ENCODE measurements at regions not wholly inside any gene's neighbourhood (a gene's known extent, or its start where the extent isn't known, plus 50 kb on each side); places are given as distances from the start of the nearest gene placed in this dataset.
A peak's percentile ranks its signal among the peaks of the same experiment; 100 is the strongest.

GRCh38 chr2:176685908-176686307, 416.7 kb downstream of the MTX2 start:
- Histone ChIP-seq H3K9me2 (replicated peaks; ENCODE audit: insufficient read depth) (no peaks in the 10 kb centered on the region), H3K79me2 (no peaks in the 10 kb centered on the region), H3K36me3 (replicated peaks; ENCODE audit: insufficient read depth, low read depth) (no peaks in the 10 kb centered on the region), H3K4me1 (ENCODE audit: insufficient read depth) (no peaks in the 10 kb centered on the region), H4K20me1 (ENCODE audit: insufficient read depth, poor library complexity, severe bottlenecking) (no peaks in the 10 kb centered on the region), H3K4me2 (no peak overlapping the region), H3K27me3 (no peaks in the 10 kb centered on the region), H3K4me3 (no peak overlapping the region), H3K9me3 (ENCODE audit: low read depth) (no peaks in the 10 kb centered on the region), H3K27ac (no peak overlapping the region), H2AFZ (no peak overlapping the region)
- WGBS (ENCODE audit: low lambda C conversion rate, missing lambda C conversion rate): 44% methylated on average over 3 of the region's 3 CpGs
- DNase-seq (ENCODE audit: low spot score): peak; percentile 48
- TF ChIP-seq EZH2phosphoT487 (IDR thresholded peaks at IDR 0.05; ENCODE audit: low read depth, severe bottlenecking, unreplicated experiment): no peak
- TF ChIP-seq CTCF (IDR thresholded peaks at IDR 0.05; ENCODE audit: poor library complexity): no peak
- no peak for TF ChIP-seq EZH2 (IDR thresholded peaks at IDR 0.05; ENCODE audit: borderline replicate concordance)

- no peak overlapping the region for H3K4me3 ChIP-seq
- no peak for DNase-seq (ENCODE audit: low spot score)
- H3K4me1 ChIP-seq (ENCODE audit: insufficient read depth): no peaks in the 10 kb centered on the region
- no peaks in the 10 kb centered on the region for H4K20me1 ChIP-seq (ENCODE audit: insufficient read depth, poor library complexity, severe bottlenecking)
- H3K27me3 ChIP-seq: no peaks in the 10 kb centered on the region
- H3K4me2 ChIP-seq: no peak overlapping the region
- no peak overlapping the region for H2AFZ ChIP-seq
- no peaks in the 10 kb centered on the region for H3K79me2 ChIP-seq
- H3K9me3 ChIP-seq (ENCODE audit: low read depth): no peaks in the 10 kb centered on the region
- WGBS (ENCODE audit: low lambda C conversion rate, missing lambda C conversion rate): 79% methylated on average over 3 of the region's 3 CpGs
- TF ChIP-seq EZH2 (IDR thresholded peaks at IDR 0.05; ENCODE audit: borderline replicate concordance) (no peak), EZH2phosphoT487 (IDR thresholded peaks at IDR 0.05; ENCODE audit: low read depth, severe bottlenecking, unreplicated experiment) (no peak), CTCF (IDR thresholded peaks at IDR 0.05; ENCODE audit: poor library complexity) (no peak)
- no peaks in the 10 kb centered on the region for H3K9me2 ChIP-seq (replicated peaks; ENCODE audit: insufficient read depth)
- no peaks in the 10 kb centered on the region for H3K36me3 ChIP-seq (replicated peaks; ENCODE audit: insufficient read depth, low read depth)
- H3K27ac ChIP-seq: no peak overlapping the region
Measured at GRCh38 chr2:176686328-176686727, 417.1 kb downstream of the MTX2 start.

GRCh38 chr2:176687342-176687741, 418.1 kb downstream of the MTX2 start:
- no peaks in the 10 kb centered on the region for H3K79me2 ChIP-seq
- no peaks in the 10 kb centered on the region for H3K9me2 ChIP-seq (replicated peaks; ENCODE audit: insufficient read depth)
- no peaks in the 10 kb centered on the region for H3K36me3 ChIP-seq (replicated peaks; ENCODE audit: insufficient read depth, low read depth)
- H3K27me3 ChIP-seq: no peaks in the 10 kb centered on the region
- H3K27ac ChIP-seq: no peak overlapping the region
- no peak for DNase-seq (ENCODE audit: low spot score)
- H3K4me2 ChIP-seq: no peak overlapping the region
- no peaks in the 10 kb centered on the region for H3K4me1 ChIP-seq (ENCODE audit: insufficient read depth)
- no peak overlapping the region for H3K4me3 ChIP-seq
- no peak overlapping the region for H2AFZ ChIP-seq
- TF ChIP-seq EZH2phosphoT487 (IDR thresholded peaks at IDR 0.05; ENCODE audit: low read depth, severe bottlenecking, unreplicated experiment) (no peak), EZH2 (IDR thresholded peaks at IDR 0.05; ENCODE audit: borderline replicate concordance) (no peak), CTCF (IDR thresholded peaks at IDR 0.05; ENCODE audit: poor library complexity) (no peak)
- no peaks in the 10 kb centered on the region for H4K20me1 ChIP-seq (ENCODE audit: insufficient read depth, poor library complexity, severe bottlenecking)
- H3K9me3 ChIP-seq (ENCODE audit: low read depth): no peaks in the 10 kb centered on the region
- WGBS (ENCODE audit: low lambda C conversion rate, missing lambda C conversion rate): 73% methylated on average over 4 of the region's 4 CpGs

GRCh38 chr2:176687944-176688343, 418.7 kb downstream of the MTX2 start:
- no peak for DNase-seq (ENCODE audit: low spot score)
- Histone ChIP-seq H4K20me1 (ENCODE audit: insufficient read depth, poor library complexity, severe bottlenecking) (no peaks in the 10 kb centered on the region), H3K4me3 (no peak overlapping the region), H2AFZ (no peak overlapping the region), H3K9me3 (ENCODE audit: low read depth) (no peaks in the 10 kb centered on the region), H3K4me1 (ENCODE audit: insufficient read depth) (no peaks in the 10 kb centered on the region), H3K27me3 (no peaks in the 10 kb centered on the region), H3K36me3 (replicated peaks; ENCODE audit: insufficient read depth, low read depth) (no peaks in the 10 kb centered on the region), H3K27ac (no peak overlapping the region), H3K9me2 (replicated peaks; ENCODE audit: insufficient read depth) (no peaks in the 10 kb centered on the region), H3K4me2 (no peak overlapping the region), H3K79me2 (no peaks in the 10 kb centered on the region)
- TF ChIP-seq EZH2 (IDR thresholded peaks at IDR 0.05; ENCODE audit: borderline replicate concordance): no peak
- no peak for TF ChIP-seq EZH2phosphoT487 (IDR thresholded peaks at IDR 0.05; ENCODE audit: low read depth, severe bottlenecking, unreplicated experiment)
- TF ChIP-seq CTCF (IDR thresholded peaks at IDR 0.05; ENCODE audit: poor library complexity): no peak
- WGBS (ENCODE audit: low lambda C conversion rate, missing lambda C conversion rate): 89% methylated on average over 1 of the region's 1 CpG
